ENCODE measurements at regions not wholly inside any gene's neighbourhood (a gene's known extent, or its start where the extent isn't known, plus 50 kb on each side); places are given as distances from the start of the nearest gene placed in this dataset.

- TF ChIP-seq CTCF (IDR thresholded peaks at IDR 0.05) (no peak), POLR2A (IDR thresholded peaks at IDR 0.05) (no peak), POLR2AphosphoS5 (IDR thresholded peaks at IDR 0.05) (no peak)
These were observed 646.8 kb upstream of the INTU start for GRCh38 chr4:126986005-126986404.
